GM12878 (cell line): ENCODE measurements at regions not wholly inside any gene's neighbourhood (a gene's known extent, or its start where the extent isn't known, plus 50 kb on each side); places are given as distances from the start of the nearest gene placed in this dataset.

Experiments
- ATAC-seq: fragments of 200-7000 bp; cut with Tn5 transposase; 3 replicates; pipeline ENCODE4 v1.9.1; 2020; ENCODE audit warnings: mild to moderate bottlenecking, moderate library complexity
- BruUV-seq: library from RNA; stranded (reverse); fragments of 400-500 nt; replicated peaks from 2 replicates; lab custom pipeline; 2021; lab: Mats Ljungman, UMichigan
- CTCF ChIA-PET: fragments of 300-600 bp; sonication (Branson Sonifier 250); formaldehyde crosslinking; extraction: SDS; loops from one replicate; lab custom pipeline; 2021; ENCODE audit warnings: inconsistent platforms; lab: Yijun Ruan, JAX
- POLR2A ChIA-PET: fragments of 350-600 bp; formaldehyde crosslinking; extraction: SDS; loops from one replicate; lab custom pipeline; 2021; ENCODE audit warnings: inconsistent platforms; lab: Charles Lee
- RAD21 ChIA-PET: fragments of 300-600 bp; sonication (Branson Sonifier 250); formaldehyde crosslinking; loops from one replicate; lab custom pipeline; 2023; ENCODE audit warnings: antibody characterized with exemption; ENCODE audit not compliant: unreplicated experiment; lab: Charles Lee
- SMC1A ChIA-PET: fragments of 300-600 bp; sonication (Branson Sonifier 250); formaldehyde crosslinking; loops from one replicate; lab custom pipeline; 2023; ENCODE audit not compliant: unreplicated experiment, uncharacterized antibody; lab: Charles Lee
- DNase-seq: peaks from one replicate; pipeline ENCODE4 v3.0.0-alpha.2; 2011; ENCODE audit warnings: low read depth, low spot score
- FAIRE-seq: peaks from 3 replicates; lab custom pipeline; 2011; peaks lifted over from hg19 to GRCh38; lab: Jason Lieb, UNC
- H2AFZ ChIP-seq: 2 replicates; pipeline ENCODE4 v1.6.0; 2011; ENCODE audit warnings: low read depth, low read length, control low read depth; ENCODE audit not compliant: control insufficient read depth
- H3K27ac ChIP-seq: 2 replicates; pipeline ENCODE4 v1.5.1; 2011; ENCODE audit warnings: control low read depth; ENCODE audit not compliant: control insufficient read depth, insufficient read depth
- H3K27me3 ChIP-seq, 2 experiments: replicated peaks in 1 of 2; 2 replicates each; pipeline versions ENCODE4 v1.6.0 to v1.6.1; 2011; ENCODE audit warnings: low read length in 1 of 2; ENCODE audit not compliant: control insufficient read depth in 2 of 2, insufficient read depth in 2 of 2
- H3K36me3 ChIP-seq, 2 experiments: 2 replicates each; pipeline ENCODE4 v1.5.1; 2011; ENCODE audit warnings: low read length in 1 of 2; ENCODE audit not compliant: control insufficient read depth in 2 of 2, insufficient read depth in 2 of 2
- H3K4me1 ChIP-seq: 2 replicates; pipeline ENCODE4 v1.6.1; 2011; ENCODE audit warnings: mild to moderate bottlenecking, low read length, moderate library complexity, mixed read lengths; ENCODE audit not compliant: control insufficient read depth, insufficient read depth
- H3K4me2 ChIP-seq: 2 replicates; pipeline ENCODE4 v1.6.0; 2011; ENCODE audit warnings: control low read depth; ENCODE audit not compliant: control insufficient read depth, insufficient read depth
- H3K4me3 ChIP-seq: fragments of 200-600 bp; sonication (generic); 2 replicates; pipeline ENCODE4 v1.5.1; 2016
- H3K79me2 ChIP-seq: 2 replicates; pipeline ENCODE4 v1.6.0; 2011; ENCODE audit warnings: low read length; ENCODE audit not compliant: control insufficient read depth, insufficient read depth
- H3K9ac ChIP-seq: 2 replicates; pipeline ENCODE4 v1.8.0; 2011; ENCODE audit warnings: low read length, control low read depth, mixed read lengths; ENCODE audit not compliant: control insufficient read depth, insufficient read depth
- H3K9me3 ChIP-seq: replicated peaks from 3 replicates; pipeline ENCODE4 v1.5.1; 2011; ENCODE audit warnings: mild to moderate bottlenecking, low read length; ENCODE audit not compliant: control insufficient read depth, insufficient read depth
- H4K20me1 ChIP-seq: 2 replicates; pipeline ENCODE4 v1.6.0; 2011; ENCODE audit not compliant: control insufficient read depth, insufficient read depth
- CBX5 ChIP-seq: sonication (generic); IDR thresholded peaks from 2 replicates; pipeline ENCODE4 v1.6.1; 2016; ENCODE audit warnings: low read depth, moderate library complexity, mild to moderate bottlenecking, inconsistent platforms
- HDAC6 ChIP-seq: fragments of 200-600 bp; sonication (generic); IDR thresholded peaks from one replicate; pipeline ENCODE4 v1.8.0; 2017; ENCODE audit warnings: antibody characterized with exemption; ENCODE audit not compliant: unreplicated experiment
- RAD51 ChIP-seq: fragments of 450-650 bp; IDR thresholded peaks from 2 replicates; pipeline ENCODE4 v1.6.1; 2016; ENCODE audit warnings: moderate library complexity, mild to moderate bottlenecking, inconsistent platforms
- TCF7 ChIP-seq: IDR thresholded peaks from 2 replicates; pipeline ENCODE4 v1.6.1; 2014; ENCODE audit warnings: antibody characterized with exemption, borderline replicate concordance
- WGBS: methylation state at CpG from one replicate; pipeline ENCODE4 v1.1.6; 2016; ENCODE audit warnings: low lambda C conversion rate; ENCODE audit not compliant: insufficient replicate concordance, insufficient coverage; ENCODE audit errors: missing lambda C conversion rate; 5-methylcytosine and 5-hydroxymethylcytosine counted together
- in situ Hi-C: fragments of 300-500 bp; cut with MboI; formaldehyde crosslinking; loops from 9 replicates; pipeline ENCODE4 v1.14.3; 2018; ENCODE audit warnings: mixed read lengths
- intact Hi-C: fragments of 100-400 bp; cut with micrococcal nuclease; formaldehyde crosslinking; loops from one replicate; pipeline ENCODE4 v1.14.2; 2022; ENCODE audit not compliant: unreplicated experiment
- TF ChIP-seq, protein P1 (sequence below): fragments of 450-650 bp; IDR thresholded peaks from 2 replicates; pipeline ENCODE4 v1.6.1; 2016; ENCODE audit warnings: mild to moderate bottlenecking, moderate library complexity, borderline replicate concordance
- TF ChIP-seq, protein P2 (sequence below): IDR thresholded peaks from 2 replicates; pipeline ENCODE4 v1.6.1; 2011; ENCODE audit warnings: mild to moderate bottlenecking, low read depth, low read length, moderate library complexity; ENCODE audit not compliant: insufficient replicate concordance

DNA sequence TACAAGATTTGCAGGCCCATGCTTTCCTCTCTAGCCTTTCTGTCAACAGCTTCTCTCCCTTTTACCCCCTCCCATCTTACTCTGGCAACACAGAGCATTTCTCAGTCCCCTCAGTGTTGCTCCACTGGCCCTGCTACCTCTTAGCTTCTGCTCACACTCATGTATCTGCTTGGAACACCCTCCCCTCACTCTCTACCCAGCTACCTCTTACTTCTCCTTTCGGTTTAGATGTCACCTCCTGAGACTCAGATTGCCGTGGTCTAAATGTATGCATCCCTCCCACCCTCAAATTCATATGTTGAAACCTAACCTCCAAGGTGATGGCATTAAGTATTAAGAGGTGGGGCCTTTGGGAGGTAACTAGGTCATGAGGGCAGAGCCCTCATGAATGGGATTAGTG, 80.1 kb downstream of the FOXD2 start:
- SMC1A ChIA-PET = interaction anchor here (1.0 kb wide), 1 partner anchor 16 kb away, joined by 3 read pairs; no protein-coding TSS in a partner anchor

More for the DNA sequence above, 80.1 kb downstream of the FOXD2 start:
- TF ChIP-seq, protein P1, sequence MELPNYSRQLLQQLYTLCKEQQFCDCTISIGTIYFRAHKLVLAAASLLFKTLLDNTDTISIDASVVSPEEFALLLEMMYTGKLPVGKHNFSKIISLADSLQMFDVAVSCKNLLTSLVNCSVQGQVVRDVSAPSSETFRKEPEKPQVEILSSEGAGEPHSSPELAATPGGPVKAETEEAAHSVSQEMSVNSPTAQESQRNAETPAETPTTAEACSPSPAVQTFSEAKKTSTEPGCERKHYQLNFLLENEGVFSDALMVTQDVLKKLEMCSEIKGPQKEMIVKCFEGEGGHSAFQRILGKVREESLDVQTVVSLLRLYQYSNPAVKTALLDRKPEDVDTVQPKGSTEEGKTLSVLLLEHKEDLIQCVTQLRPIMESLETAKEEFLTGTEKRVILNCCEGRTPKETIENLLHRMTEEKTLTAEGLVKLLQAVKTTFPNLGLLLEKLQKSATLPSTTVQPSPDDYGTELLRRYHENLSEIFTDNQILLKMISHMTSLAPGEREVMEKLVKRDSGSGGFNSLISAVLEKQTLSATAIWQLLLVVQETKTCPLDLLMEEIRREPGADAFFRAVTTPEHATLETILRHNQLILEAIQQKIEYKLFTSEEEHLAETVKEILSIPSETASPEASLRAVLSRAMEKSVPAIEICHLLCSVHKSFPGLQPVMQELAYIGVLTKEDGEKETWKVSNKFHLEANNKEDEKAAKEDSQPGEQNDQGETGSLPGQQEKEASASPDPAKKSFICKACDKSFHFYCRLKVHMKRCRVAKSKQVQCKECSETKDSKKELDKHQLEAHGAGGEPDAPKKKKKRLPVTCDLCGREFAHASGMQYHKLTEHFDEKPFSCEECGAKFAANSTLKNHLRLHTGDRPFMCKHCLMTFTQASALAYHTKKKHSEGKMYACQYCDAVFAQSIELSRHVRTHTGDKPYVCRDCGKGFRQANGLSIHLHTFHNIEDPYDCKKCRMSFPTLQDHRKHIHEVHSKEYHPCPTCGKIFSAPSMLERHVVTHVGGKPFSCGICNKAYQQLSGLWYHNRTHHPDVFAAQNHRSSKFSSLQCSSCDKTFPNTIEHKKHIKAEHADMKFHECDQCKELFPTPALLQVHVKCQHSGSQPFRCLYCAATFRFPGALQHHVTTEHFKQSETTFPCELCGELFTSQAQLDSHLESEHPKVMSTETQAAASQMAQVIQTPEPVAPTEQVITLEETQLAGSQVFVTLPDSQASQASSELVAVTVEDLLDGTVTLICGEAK = no peak
- TF ChIP-seq, protein P2, sequence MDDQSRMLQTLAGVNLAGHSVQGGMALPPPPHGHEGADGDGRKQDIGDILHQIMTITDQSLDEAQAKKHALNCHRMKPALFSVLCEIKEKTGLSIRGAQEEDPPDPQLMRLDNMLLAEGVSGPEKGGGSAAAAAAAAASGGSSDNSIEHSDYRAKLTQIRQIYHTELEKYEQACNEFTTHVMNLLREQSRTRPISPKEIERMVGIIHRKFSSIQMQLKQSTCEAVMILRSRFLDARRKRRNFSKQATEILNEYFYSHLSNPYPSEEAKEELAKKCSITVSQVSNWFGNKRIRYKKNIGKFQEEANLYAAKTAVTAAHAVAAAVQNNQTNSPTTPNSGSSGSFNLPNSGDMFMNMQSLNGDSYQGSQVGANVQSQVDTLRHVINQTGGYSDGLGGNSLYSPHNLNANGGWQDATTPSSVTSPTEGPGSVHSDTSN = no peak
- TF ChIP-seq CBX5 = no peak
- no peak for TF ChIP-seq TCF7
- TF ChIP-seq HDAC6 = no peak
- no peak for TF ChIP-seq RAD51
- Histone ChIP-seq H3K36me3 (no peaks in the 10 kb centered on the region), H3K4me1 (no peaks in the 10 kb centered on the region), H3K4me3 (no peak overlapping the region), H3K27me3 (no peaks in the 10 kb centered on the region; a peak in 1 of 4 replicates), H3K9me3 (no peaks in the 10 kb centered on the region; the same call in 2 of the 3 replicates), H3K79me2 (no peaks in the 10 kb centered on the region), H3K27ac (no peak overlapping the region), H3K4me2 (no peak overlapping the region), H2AFZ (no peak overlapping the region), H4K20me1 (no peaks in the 10 kb centered on the region), H3K9ac (no peak overlapping the region)
- ChIA-PET RAD21 (no interaction called here), POLR2A (no interaction called here), CTCF (interaction anchor here (1.2 to 1.6 kb wide), 2 partner anchors 81 to 86 kb away, joined by 3 to 5 read pairs; no protein-coding TSS in a partner anchor)
- intact Hi-C loops (no loop called here), in situ Hi-C loops (no loop called here)
- no TSS peak for BruUV-seq
- 3% methylated on average over 2 of the region's 2 CpGs for WGBS
- peak; percentile 78 for FAIRE-seq
- DNase-seq = no peak
- no peak for ATAC-seq
